ENCODE measurements at regions not wholly inside any gene's neighbourhood (a gene's known extent, or its start where the extent isn't known, plus 50 kb on each side); places are given as distances from the start of the nearest gene placed in this dataset.

DNA sequence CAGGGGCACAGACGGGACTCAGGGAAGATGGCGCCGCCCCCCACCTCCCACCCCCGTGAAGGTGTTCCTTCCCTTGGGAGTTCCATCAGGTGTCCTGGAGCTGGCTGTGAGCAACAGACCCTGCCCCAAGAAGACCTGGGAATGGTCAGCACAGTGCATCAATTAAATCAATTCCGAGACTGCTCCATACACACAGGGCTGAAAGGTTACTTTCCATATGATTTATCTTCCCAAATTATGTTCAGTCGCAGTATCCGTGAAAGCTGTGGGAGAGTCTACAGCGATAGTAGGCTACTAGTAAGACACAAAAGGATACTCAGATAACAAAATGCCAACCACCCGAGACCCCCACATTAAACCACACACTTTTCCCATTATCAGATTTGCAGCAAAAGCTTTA is 71.8 kb upstream of the PABPC3 start:
- Mint-ChIP-seq H3K36me3 (ENCODE audit: unreplicated experiment) (no peaks in the 10 kb centered on the region), H3K4me3 (ENCODE audit: unreplicated experiment) (no peak overlapping the region), H3K27ac (ENCODE audit: unreplicated experiment) (no peak overlapping the region), H3K4me1 (ENCODE audit: unreplicated experiment) (no peaks in the 10 kb centered on the region), H3K27me3 (ENCODE audit: unreplicated experiment) (peaks cover 65% of the 10 kb centered on the region), H3K9me3 (ENCODE audit: unreplicated experiment) (no peaks in the 10 kb centered on the region)
- TF ChIP-seq, protein P1, sequence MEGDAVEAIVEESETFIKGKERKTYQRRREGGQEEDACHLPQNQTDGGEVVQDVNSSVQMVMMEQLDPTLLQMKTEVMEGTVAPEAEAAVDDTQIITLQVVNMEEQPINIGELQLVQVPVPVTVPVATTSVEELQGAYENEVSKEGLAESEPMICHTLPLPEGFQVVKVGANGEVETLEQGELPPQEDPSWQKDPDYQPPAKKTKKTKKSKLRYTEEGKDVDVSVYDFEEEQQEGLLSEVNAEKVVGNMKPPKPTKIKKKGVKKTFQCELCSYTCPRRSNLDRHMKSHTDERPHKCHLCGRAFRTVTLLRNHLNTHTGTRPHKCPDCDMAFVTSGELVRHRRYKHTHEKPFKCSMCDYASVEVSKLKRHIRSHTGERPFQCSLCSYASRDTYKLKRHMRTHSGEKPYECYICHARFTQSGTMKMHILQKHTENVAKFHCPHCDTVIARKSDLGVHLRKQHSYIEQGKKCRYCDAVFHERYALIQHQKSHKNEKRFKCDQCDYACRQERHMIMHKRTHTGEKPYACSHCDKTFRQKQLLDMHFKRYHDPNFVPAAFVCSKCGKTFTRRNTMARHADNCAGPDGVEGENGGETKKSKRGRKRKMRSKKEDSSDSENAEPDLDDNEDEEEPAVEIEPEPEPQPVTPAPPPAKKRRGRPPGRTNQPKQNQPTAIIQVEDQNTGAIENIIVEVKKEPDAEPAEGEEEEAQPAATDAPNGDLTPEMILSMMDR (IDR thresholded peaks at IDR 0.05), result no peak
- DNase-seq (ENCODE audit: extremely low spot score, unreplicated experiment), result no peak

DNA sequence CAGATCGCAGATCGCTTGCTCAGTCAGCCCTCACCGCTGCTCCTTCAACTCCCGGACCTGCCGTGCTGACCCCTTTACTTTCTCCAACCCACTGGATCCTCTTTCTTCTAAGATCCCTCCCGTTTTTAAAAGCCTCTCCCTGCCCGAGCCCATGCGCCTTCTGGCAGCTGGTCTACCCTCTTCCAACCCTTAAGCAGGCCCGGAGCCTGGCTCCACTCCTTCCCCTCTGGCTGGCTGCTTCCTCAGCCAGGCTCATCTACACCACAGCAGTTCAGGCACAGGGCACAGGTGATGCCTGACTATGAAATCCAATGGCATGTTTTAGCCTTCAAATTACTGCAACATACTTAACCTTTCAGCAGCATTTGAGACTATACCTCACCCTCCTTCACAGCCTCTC is 63.8 kb upstream of the PABPC3 start:
- H3K27me3 Mint-ChIP-seq (ENCODE audit: unreplicated experiment), result peaks cover 63% of the 10 kb centered on the region
- H3K4me1 Mint-ChIP-seq (ENCODE audit: unreplicated experiment), result no peaks in the 10 kb centered on the region
- TF ChIP-seq, protein P1 (IDR thresholded peaks at IDR 0.05), result no peak
- no peaks in the 10 kb centered on the region for H3K9me3 Mint-ChIP-seq (ENCODE audit: unreplicated experiment)
- H3K36me3 Mint-ChIP-seq (ENCODE audit: unreplicated experiment), result no peaks in the 10 kb centered on the region
- no peak for DNase-seq (ENCODE audit: extremely low spot score, unreplicated experiment)
- H3K27ac Mint-ChIP-seq (ENCODE audit: unreplicated experiment), result no peak overlapping the region
- no peak overlapping the region for H3K4me3 Mint-ChIP-seq (ENCODE audit: unreplicated experiment)

DNA sequence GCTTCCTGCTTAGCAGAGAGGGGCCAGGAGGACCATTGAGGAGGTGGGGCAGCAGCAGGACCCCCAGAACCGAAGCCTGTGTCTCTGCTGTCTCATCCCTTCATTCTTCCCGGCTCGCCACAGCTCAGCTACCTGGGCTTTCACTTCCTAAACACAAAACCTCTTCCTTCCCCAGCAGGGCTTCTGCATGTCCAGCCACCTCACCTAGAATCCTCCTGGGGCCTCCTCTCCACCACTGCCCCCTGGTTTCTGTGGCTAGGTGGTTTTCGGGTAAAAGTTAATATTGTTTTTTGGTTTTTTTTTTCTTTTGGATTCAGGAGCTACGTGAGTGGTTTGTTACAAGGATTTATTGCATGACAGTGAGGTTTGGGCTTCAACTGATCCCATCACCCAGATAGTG is 61.8 kb upstream of the PABPC3 start:
- H3K27ac Mint-ChIP-seq (ENCODE audit: unreplicated experiment), result no peak overlapping the region
- TF ChIP-seq, protein P1 (IDR thresholded peaks at IDR 0.05), result no peak
- no peak for DNase-seq (ENCODE audit: extremely low spot score, unreplicated experiment)
- no peaks in the 10 kb centered on the region for H3K36me3 Mint-ChIP-seq (ENCODE audit: unreplicated experiment)
- H3K4me3 Mint-ChIP-seq (ENCODE audit: unreplicated experiment), result no peak overlapping the region
- H3K4me1 Mint-ChIP-seq (ENCODE audit: unreplicated experiment), result no peaks in the 10 kb centered on the region
- no peaks in the 10 kb centered on the region for H3K9me3 Mint-ChIP-seq (ENCODE audit: unreplicated experiment)
- H3K27me3 Mint-ChIP-seq (ENCODE audit: unreplicated experiment), result peaks cover 66% of the 10 kb centered on the region

DNA sequence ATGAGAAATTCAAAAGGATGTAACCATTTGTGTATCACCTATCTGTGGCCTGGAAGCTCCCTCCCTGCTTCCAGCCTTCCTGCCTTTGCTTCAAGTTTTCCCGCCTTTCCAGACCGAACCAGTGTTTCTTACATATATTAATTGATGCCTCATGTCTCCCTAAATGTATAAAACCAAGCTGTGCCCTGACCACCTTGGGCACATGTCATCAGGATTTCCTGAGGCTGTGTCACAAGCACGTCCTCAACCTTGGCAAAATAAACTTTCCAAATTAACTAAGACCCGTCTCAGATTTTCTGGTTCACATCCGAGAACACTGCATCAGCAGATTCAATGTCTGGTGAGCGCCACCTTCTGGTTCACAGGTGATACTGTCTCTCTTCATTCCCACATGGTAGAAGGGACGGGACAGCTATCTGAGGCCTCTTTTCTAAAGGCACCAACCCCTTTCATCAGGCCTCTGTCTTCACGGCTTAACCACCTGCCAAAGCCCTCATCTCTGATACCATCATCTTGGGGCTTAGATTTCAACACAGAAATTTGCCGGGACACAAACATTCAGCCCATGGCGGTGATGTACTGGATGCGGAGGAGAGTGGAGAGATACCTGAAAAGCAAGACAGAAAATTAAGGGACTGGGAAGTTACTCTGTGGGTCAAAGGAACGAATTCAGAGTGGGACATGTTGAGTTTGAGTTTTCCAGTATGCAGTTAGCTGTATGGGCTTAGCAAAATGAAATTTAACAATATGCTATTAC is 58.7 kb upstream of the PABPC3 start:
- TF ChIP-seq, protein P1 (IDR thresholded peaks at IDR 0.05), result peak; percentile 86
- DNase-seq (ENCODE audit: extremely low spot score, unreplicated experiment), result no peak
- Mint-ChIP-seq H3K9me3 (ENCODE audit: unreplicated experiment) (no peaks in the 10 kb centered on the region), H3K27ac (ENCODE audit: unreplicated experiment) (no peak overlapping the region), H3K4me1 (ENCODE audit: unreplicated experiment) (no peaks in the 10 kb centered on the region), H3K27me3 (ENCODE audit: unreplicated experiment) (peaks cover 63% of the 10 kb centered on the region), H3K36me3 (ENCODE audit: unreplicated experiment) (no peaks in the 10 kb centered on the region), H3K4me3 (ENCODE audit: unreplicated experiment) (no peak overlapping the region)

DNA sequence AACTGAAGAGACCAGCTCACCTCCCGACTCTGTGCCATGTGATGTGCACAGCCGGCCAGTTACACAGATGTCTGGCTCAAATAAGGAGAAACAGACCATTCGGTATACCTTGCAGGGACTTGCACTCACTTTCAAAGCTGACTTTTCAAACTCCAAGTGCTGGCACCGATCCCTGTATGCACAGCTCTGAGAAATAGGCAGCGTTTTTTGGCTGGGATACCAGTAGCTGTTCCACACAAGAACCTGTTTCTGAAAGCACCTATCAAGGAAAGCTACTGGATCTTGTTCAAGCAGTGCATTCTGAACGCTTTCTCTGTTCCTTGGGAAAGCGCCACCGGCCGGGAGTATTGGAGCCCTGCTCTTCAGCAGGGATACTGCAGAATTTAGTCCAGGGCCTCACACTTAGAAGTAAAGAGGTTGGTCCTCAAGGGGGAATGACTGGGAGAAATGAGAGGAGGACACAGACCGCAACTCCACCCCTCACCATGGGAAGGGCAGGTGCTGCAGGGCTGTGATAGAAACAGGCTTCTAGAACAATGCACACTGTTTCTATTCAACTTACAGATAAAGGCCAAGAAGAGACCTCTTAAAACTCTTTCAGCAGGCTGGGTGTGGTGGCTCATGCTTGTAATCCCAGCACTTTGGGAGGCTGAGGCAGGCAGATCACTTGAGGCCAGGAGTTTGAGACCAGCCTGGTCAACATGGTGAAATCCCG is 53.6 kb upstream of the PABPC3 start:
- Mint-ChIP-seq H3K4me3 (ENCODE audit: unreplicated experiment) (no peak overlapping the region), H3K4me1 (ENCODE audit: unreplicated experiment) (peaks cover 5% of the 10 kb centered on the region), H3K36me3 (ENCODE audit: unreplicated experiment) (no peaks in the 10 kb centered on the region), H3K9me3 (ENCODE audit: unreplicated experiment) (no peaks in the 10 kb centered on the region), H3K27ac (ENCODE audit: unreplicated experiment) (no peak overlapping the region), H3K27me3 (ENCODE audit: unreplicated experiment) (peaks cover 70% of the 10 kb centered on the region)
- TF ChIP-seq, protein P1 (IDR thresholded peaks at IDR 0.05), result no peak
- DNase-seq (ENCODE audit: extremely low spot score, unreplicated experiment), result no peak
